ENCODE measurements at regions not wholly inside any gene's neighbourhood (a gene's known extent, or its start where the extent isn't known, plus 50 kb on each side); places are given as distances from the start of the nearest gene placed in this dataset.
A peak's percentile ranks its signal among the peaks of the same experiment; 100 is the strongest.

DNA sequence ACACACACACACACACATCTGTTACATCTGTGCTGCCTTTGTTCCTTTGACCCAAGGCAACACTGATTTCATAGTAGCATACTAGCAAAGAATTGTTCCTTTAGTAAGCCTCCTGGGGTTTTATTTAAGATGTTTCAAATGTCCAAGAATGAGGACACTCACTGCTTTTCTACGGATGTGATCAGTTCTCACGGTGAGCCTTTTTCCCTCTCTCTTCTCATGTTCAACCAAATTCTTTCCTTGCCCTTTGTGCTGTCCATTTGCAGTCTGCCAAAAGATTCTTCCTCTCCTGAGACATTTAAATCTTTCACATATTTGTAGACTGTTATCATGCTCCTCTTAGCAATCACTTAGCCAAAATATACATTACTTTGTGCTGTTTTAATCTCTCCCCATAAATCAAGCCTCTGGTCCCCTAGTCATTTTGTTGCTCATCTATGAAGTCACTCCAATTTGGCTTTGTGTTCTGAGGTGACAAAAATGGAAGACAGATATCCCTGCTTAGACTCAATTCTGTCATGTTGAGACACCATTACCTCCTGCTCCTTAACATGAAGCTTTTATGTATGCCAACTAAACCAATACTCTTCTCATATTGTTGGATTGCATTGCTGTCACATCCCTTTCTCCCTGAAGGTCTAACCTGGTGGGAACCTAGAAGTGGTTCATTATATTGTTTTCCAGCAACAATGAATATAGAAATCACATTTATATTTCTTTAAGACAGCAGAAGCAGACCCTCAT, 1605.3 kb upstream of the ACVR2A start:
- peaks cover 13% of the 10 kb centered on the region for H3K4me1 ChIP-seq (ENCODE audit: control insufficient read depth, extremely low read depth, insufficient read depth, low read length)
- no peaks in the 10 kb centered on the region for H4K20me1 ChIP-seq (ENCODE audit: control insufficient read depth, extremely low read depth, insufficient read depth, low read length)
- no peaks in the 10 kb centered on the region for H3K9me3 ChIP-seq (ENCODE audit: control insufficient read depth, insufficient read depth, low read depth, low read length)
- no peak overlapping the region for H2AFZ ChIP-seq (ENCODE audit: low read length)
- no peak overlapping the region for H3K4me3 ChIP-seq (replicated peaks in 1 of 4; ENCODE audit: control extremely low read depth in 1 of 4, insufficient read depth in 1 of 4, low read depth in 3 of 4, low read length in 4 of 4)
- TF ChIP-seq, protein P1, sequence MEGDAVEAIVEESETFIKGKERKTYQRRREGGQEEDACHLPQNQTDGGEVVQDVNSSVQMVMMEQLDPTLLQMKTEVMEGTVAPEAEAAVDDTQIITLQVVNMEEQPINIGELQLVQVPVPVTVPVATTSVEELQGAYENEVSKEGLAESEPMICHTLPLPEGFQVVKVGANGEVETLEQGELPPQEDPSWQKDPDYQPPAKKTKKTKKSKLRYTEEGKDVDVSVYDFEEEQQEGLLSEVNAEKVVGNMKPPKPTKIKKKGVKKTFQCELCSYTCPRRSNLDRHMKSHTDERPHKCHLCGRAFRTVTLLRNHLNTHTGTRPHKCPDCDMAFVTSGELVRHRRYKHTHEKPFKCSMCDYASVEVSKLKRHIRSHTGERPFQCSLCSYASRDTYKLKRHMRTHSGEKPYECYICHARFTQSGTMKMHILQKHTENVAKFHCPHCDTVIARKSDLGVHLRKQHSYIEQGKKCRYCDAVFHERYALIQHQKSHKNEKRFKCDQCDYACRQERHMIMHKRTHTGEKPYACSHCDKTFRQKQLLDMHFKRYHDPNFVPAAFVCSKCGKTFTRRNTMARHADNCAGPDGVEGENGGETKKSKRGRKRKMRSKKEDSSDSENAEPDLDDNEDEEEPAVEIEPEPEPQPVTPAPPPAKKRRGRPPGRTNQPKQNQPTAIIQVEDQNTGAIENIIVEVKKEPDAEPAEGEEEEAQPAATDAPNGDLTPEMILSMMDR (conservative IDR thresholded peaks at IDR 0.05 in 1 of 2, IDR thresholded peaks at IDR 0.05 in 1 of 2; ENCODE audit: low read depth in 1 of 2, low read length in 2 of 2): no peak
- TF ChIP-seq EZH2 (IDR thresholded peaks at IDR 0.05; ENCODE audit: low read length, missing control alignments): no peak
- H3K4me2 ChIP-seq (ENCODE audit: extremely low read depth, insufficient read depth, low read length): peak overlapping the region; percentile 16
- no peaks in the 10 kb centered on the region for H3K36me3 ChIP-seq (ENCODE audit: control insufficient read depth, insufficient read depth, low read length)
- H3K9ac ChIP-seq (ENCODE audit: insufficient read depth, low read length): no peak overlapping the region
- peak; percentile 26 to 90 for DNase-seq (ENCODE audit: low read depth in 2 of 2)
- H3K27ac ChIP-seq (ENCODE audit: insufficient read depth, low read length): peak overlapping the region; percentile 59
- no peaks in the 10 kb centered on the region for H3K27me3 ChIP-seq (ENCODE audit: control insufficient read depth, insufficient read depth, low read length)
- no peaks in the 10 kb centered on the region for H3K79me2 ChIP-seq (ENCODE audit: control insufficient read depth, insufficient read depth, low read length)

DNA sequence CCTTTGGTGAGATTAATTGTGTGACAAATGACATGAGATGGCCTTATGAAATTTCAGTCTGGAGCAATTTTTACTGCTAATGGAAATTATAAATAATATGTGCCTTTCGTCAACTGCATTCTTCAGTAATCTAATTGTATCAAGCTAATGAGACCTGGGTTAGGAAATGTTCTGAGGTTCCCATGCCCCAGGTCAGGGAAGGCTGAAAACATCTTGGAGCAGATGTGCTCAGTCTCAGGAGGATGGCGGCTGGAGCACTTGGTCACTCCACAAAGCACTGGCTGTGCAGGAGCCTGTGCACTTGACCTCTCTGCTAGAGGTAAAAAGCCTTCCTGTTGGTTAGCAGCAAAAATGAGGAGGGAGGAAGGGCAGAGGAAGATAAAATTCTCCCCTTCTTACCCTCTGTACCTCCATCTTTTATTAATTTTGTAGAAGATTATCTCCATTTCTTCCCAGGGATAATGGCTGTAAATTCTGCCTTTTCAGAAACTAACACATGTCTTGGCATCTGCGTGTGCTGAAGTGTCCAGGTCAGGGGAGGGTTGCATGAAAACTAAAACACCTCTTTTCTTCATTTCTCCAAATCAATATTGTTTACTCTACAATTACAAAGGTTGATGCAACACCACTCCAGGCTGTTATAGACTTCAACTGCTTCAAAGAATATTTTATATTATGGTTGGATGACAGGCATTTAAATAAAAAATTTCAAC, 1606.4 kb upstream of the ACVR2A start:
- Histone ChIP-seq H2AFZ (ENCODE audit: low read length) (no peak overlapping the region), H3K36me3 (ENCODE audit: control insufficient read depth, insufficient read depth, low read length) (no peaks in the 10 kb centered on the region), H3K9me3 (ENCODE audit: control insufficient read depth, insufficient read depth, low read depth, low read length) (no peaks in the 10 kb centered on the region), H3K4me1 (ENCODE audit: control insufficient read depth, extremely low read depth, insufficient read depth, low read length) (peaks cover 13% of the 10 kb centered on the region), H3K27ac (ENCODE audit: insufficient read depth, low read length) (peak overlapping the region; percentile 59), H3K4me2 (ENCODE audit: extremely low read depth, insufficient read depth, low read length) (no peak overlapping the region), H3K4me3 (replicated peaks in 1 of 4; ENCODE audit: control extremely low read depth in 1 of 4, insufficient read depth in 1 of 4, low read depth in 3 of 4, low read length in 4 of 4) (no peak overlapping the region), H3K9ac (ENCODE audit: insufficient read depth, low read length) (no peak overlapping the region), H3K27me3 (ENCODE audit: control insufficient read depth, insufficient read depth, low read length) (no peaks in the 10 kb centered on the region), H3K79me2 (ENCODE audit: control insufficient read depth, insufficient read depth, low read length) (no peaks in the 10 kb centered on the region), H4K20me1 (ENCODE audit: control insufficient read depth, extremely low read depth, insufficient read depth, low read length) (no peaks in the 10 kb centered on the region)
- DNase-seq (ENCODE audit: low read depth in 2 of 2): no peak
- TF ChIP-seq, protein P1 (conservative IDR thresholded peaks at IDR 0.05 in 1 of 2, IDR thresholded peaks at IDR 0.05 in 1 of 2; ENCODE audit: low read depth in 1 of 2, low read length in 2 of 2): no peak
- TF ChIP-seq EZH2 (IDR thresholded peaks at IDR 0.05; ENCODE audit: low read length, missing control alignments): no peak

DNA sequence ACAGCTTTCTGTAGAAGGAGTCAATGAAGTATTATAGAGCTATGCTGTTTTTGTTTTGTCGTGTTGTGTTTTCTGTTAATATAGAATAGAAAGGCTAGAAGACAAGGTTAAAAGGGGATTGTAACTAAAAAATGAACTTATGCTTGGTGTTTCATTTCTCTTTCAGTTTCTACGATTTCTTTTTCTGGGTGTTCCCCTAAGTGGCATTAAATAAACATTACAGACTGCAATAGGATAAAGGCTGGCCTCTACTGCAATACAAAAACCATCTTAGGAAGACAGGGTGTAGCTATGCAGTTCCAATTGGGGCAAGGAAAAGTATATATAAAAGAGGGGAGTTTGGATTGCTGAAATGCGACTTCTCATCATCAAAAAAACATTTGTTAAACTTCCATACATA, 1609.7 kb upstream of the ACVR2A start:
- no peak overlapping the region for H3K4me3 ChIP-seq (replicated peaks in 1 of 4; ENCODE audit: control extremely low read depth in 1 of 4, insufficient read depth in 1 of 4, low read depth in 3 of 4, low read length in 4 of 4)
- no peaks in the 10 kb centered on the region for H4K20me1 ChIP-seq (ENCODE audit: control insufficient read depth, extremely low read depth, insufficient read depth, low read length)
- H2AFZ ChIP-seq (ENCODE audit: low read length): no peak overlapping the region
- no peak for TF ChIP-seq EZH2 (IDR thresholded peaks at IDR 0.05; ENCODE audit: low read length, missing control alignments)
- TF ChIP-seq, protein P1 (conservative IDR thresholded peaks at IDR 0.05 in 1 of 2, IDR thresholded peaks at IDR 0.05 in 1 of 2; ENCODE audit: low read depth in 1 of 2, low read length in 2 of 2): no peak
- no peaks in the 10 kb centered on the region for H3K36me3 ChIP-seq (ENCODE audit: control insufficient read depth, insufficient read depth, low read length)
- H3K27ac ChIP-seq (ENCODE audit: insufficient read depth, low read length): no peak overlapping the region
- H3K27me3 ChIP-seq (ENCODE audit: control insufficient read depth, insufficient read depth, low read length): no peaks in the 10 kb centered on the region
- no peaks in the 10 kb centered on the region for H3K79me2 ChIP-seq (ENCODE audit: control insufficient read depth, insufficient read depth, low read length)
- H3K9me3 ChIP-seq (ENCODE audit: control insufficient read depth, insufficient read depth, low read depth, low read length): no peaks in the 10 kb centered on the region
- DNase-seq (ENCODE audit: low read depth in 2 of 2): no peak
- peaks cover 11% of the 10 kb centered on the region for H3K4me1 ChIP-seq (ENCODE audit: control insufficient read depth, extremely low read depth, insufficient read depth, low read length)
- H3K9ac ChIP-seq (ENCODE audit: insufficient read depth, low read length): no peak overlapping the region
- H3K4me2 ChIP-seq (ENCODE audit: extremely low read depth, insufficient read depth, low read length): no peak overlapping the region

All from fibroblast of lung (primary cell).